HEK293 (cell line): ENCODE measurements at regions not wholly inside any gene's neighbourhood (a gene's known extent, or its start where the extent isn't known, plus 50 kb on each side); places are given as distances from the start of the nearest gene placed in this dataset.
A peak's percentile ranks its signal among the peaks of the same experiment; 100 is the strongest.

Source experiments
- CTCF ChIA-PET: fragments of 350-600 bp; formaldehyde crosslinking; extraction: SDS; loops from one replicate; lab custom pipeline; 2021; ENCODE audit warnings: antibody characterized with exemption; lab: Yijun Ruan, JAX
- POLR2A ChIA-PET: fragments of 300-600 bp; formaldehyde crosslinking; extraction: SDS; loops from one replicate; lab custom pipeline; 2020; ENCODE audit warnings: antibody characterized with exemption, inconsistent platforms; lab: Yijun Ruan, JAX
- H3K27ac ChIP-seq: fragments of 200-500 bp; sonication (Bioruptor generic); 2 replicates; pipeline ENCODE4 v1.5.1; 2014; ENCODE audit warnings: low read depth, low read length, control low read depth, inconsistent platforms; ENCODE audit errors: extremely low read depth
- H3K36me3 ChIP-seq, 2 experiments: fragments of 200-500 bp in 1 of 2; sonication (Bioruptor generic) in 1 of 2; 1 replicate in 1 of 2; 2 replicates in 1 of 2; pipeline ENCODE4 v1.5.1; 2014 to 2017; ENCODE audit warnings: inconsistent platforms in 2 of 2, low read length in 2 of 2; ENCODE audit not compliant: control insufficient read depth in 2 of 2, insufficient read depth in 1 of 2
- H3K4me1 ChIP-seq: fragments of 200-500 bp; sonication (Bioruptor generic); 2 replicates; pipeline ENCODE4 v1.5.1; 2014; ENCODE audit warnings: mild to moderate bottlenecking, low read length, inconsistent platforms; ENCODE audit not compliant: control insufficient read depth, insufficient read depth
- H3K4me3 ChIP-seq: 2 replicates; pipeline ENCODE4 v1.5.1; 2011; ENCODE audit warnings: low read depth, mild to moderate bottlenecking, control low read depth, low read length, moderate library complexity
- H3K9me3 ChIP-seq: fragments of 200-500 bp; sonication (Bioruptor generic); 2 replicates; pipeline ENCODE4 v1.5.1; 2014; ENCODE audit warnings: low read depth, low read length, inconsistent platforms; ENCODE audit not compliant: control insufficient read depth, insufficient read depth
- BCL11A ChIP-seq: fragments of 450-650 bp; formaldehyde crosslinking; IDR thresholded peaks from 2 replicates; pipeline ENCODE4 v1.5.1; 2016; ENCODE audit warnings: low read depth, missing biosample characterization, missing genetic modification characterization
- GFI1B ChIP-seq: fragments of 450-650 bp; formaldehyde crosslinking; IDR thresholded peaks from 2 replicates; pipeline ENCODE4 v1.5.1; 2016; ENCODE audit warnings: missing biosample characterization, missing genetic modification characterization
- GLI2 ChIP-seq: fragments of 450-650 bp; formaldehyde crosslinking; IDR thresholded peaks from 2 replicates; pipeline ENCODE4; 2017; ENCODE audit warnings: missing biosample characterization, missing genetic modification characterization, low read depth, borderline replicate concordance
- MYNN ChIP-seq: fragments of 450-650 bp; formaldehyde crosslinking; IDR thresholded peaks from 2 replicates; pipeline ENCODE4 v1.5.1; 2016; ENCODE audit warnings: missing biosample characterization, missing genetic modification characterization, borderline replicate concordance
- PRDM4 ChIP-seq: fragments of 450-650 bp; formaldehyde crosslinking; IDR thresholded peaks from 2 replicates; pipeline ENCODE4 v1.5.1; 2017; ENCODE audit warnings: missing biosample characterization, missing genetic modification characterization
- SP2 ChIP-seq: fragments of 450-650 bp; formaldehyde crosslinking; IDR thresholded peaks from 2 replicates; pipeline ENCODE4 v1.5.1; 2016; ENCODE audit warnings: missing biosample characterization, missing genetic modification characterization
- ZBTB21 ChIP-seq: fragments of 450-650 bp; formaldehyde crosslinking; IDR thresholded peaks from 2 replicates; pipeline ENCODE4 v1.5.1; 2017; ENCODE audit warnings: missing biosample characterization, missing genetic modification characterization
- ZFP41 ChIP-seq: fragments of 450-650 bp; formaldehyde crosslinking; IDR thresholded peaks from 2 replicates; pipeline ENCODE4 v1.5.1; 2016; ENCODE audit warnings: missing biosample characterization, missing genetic modification characterization, borderline replicate concordance
- ZNF112 ChIP-seq: fragments of 450-650 bp; formaldehyde crosslinking; IDR thresholded peaks from 2 replicates; pipeline ENCODE4 v1.5.0; 2017; ENCODE audit warnings: missing biosample characterization, missing genetic modification characterization
- ZNF169 ChIP-seq: fragments of 450-650 bp; formaldehyde crosslinking; IDR thresholded peaks from 2 replicates; pipeline ENCODE4 v1.5.1; 2016; ENCODE audit warnings: missing biosample characterization, missing genetic modification characterization
- ZNF184 ChIP-seq: fragments of 450-650 bp; IDR thresholded peaks from 2 replicates; pipeline ENCODE4 v1.5.1; 2018; ENCODE audit warnings: missing biosample characterization, mild to moderate bottlenecking, missing genetic modification characterization
- ZNF24 ChIP-seq: fragments of 450-650 bp; formaldehyde crosslinking; IDR thresholded peaks from 2 replicates; pipeline ENCODE4 v1.5.1; 2016; ENCODE audit warnings: missing biosample characterization, missing genetic modification characterization
- ZNF335 ChIP-seq: fragments of 450-650 bp; formaldehyde crosslinking; conservative IDR thresholded peaks from 2 replicates; pipeline ENCODE4 v1.5.1; 2016; ENCODE audit warnings: missing biosample characterization, missing genetic modification characterization
- ZNF423 ChIP-seq: fragments of 450-650 bp; formaldehyde crosslinking; IDR thresholded peaks from 2 replicates; pipeline ENCODE4 v1.5.1; 2016; ENCODE audit warnings: missing biosample characterization, missing genetic modification characterization
- ZNF544 ChIP-seq: fragments of 450-650 bp; formaldehyde crosslinking; IDR thresholded peaks from 2 replicates; pipeline ENCODE4 v1.5.0; 2017; ENCODE audit warnings: missing biosample characterization, missing genetic modification characterization
- ZNF585B ChIP-seq: fragments of 450-650 bp; formaldehyde crosslinking; IDR thresholded peaks from 2 replicates; pipeline ENCODE4 v1.5.1; 2016; ENCODE audit warnings: missing biosample characterization, missing genetic modification characterization
- ZNF596 ChIP-seq: fragments of 450-650 bp; IDR thresholded peaks from 2 replicates; pipeline ENCODE4 v1.5.0; 2018; ENCODE audit warnings: missing biosample characterization, mild to moderate bottlenecking, missing genetic modification characterization, moderate library complexity
- ZNF600 ChIP-seq: fragments of 450-650 bp; formaldehyde crosslinking; IDR thresholded peaks from 2 replicates; pipeline ENCODE4 v1.5.1; 2016; ENCODE audit warnings: missing biosample characterization, missing genetic modification characterization
- ZNF654 ChIP-seq: fragments of 450-650 bp; formaldehyde crosslinking; IDR thresholded peaks from 2 replicates; pipeline ENCODE4 v1.5.1; 2016; ENCODE audit warnings: low read depth, missing biosample characterization, missing genetic modification characterization
- ZNF658 ChIP-seq: fragments of 450-650 bp; formaldehyde crosslinking; IDR thresholded peaks from 2 replicates; pipeline ENCODE4; 2016; ENCODE audit warnings: missing biosample characterization, missing genetic modification characterization

GRCh38 chr4:125735102-125735501 lies 420.3 kb downstream of the FAT4 start:
- TF ChIP-seq ZNF24 (tag by site-specific recombination) (no peak), ZNF184 (tag by site-specific recombination) (no peak), ZNF335 (tag by site-specific recombination) (no peak)
- Histone ChIP-seq H3K27ac (no peak overlapping the region), H3K4me1 (no peaks in the 10 kb centered on the region), H3K9me3 (no peaks in the 10 kb centered on the region), H3K4me3 (no peak overlapping the region), H3K36me3 (no peaks in the 10 kb centered on the region)
- CTCF ChIA-PET: interaction anchor here (1.0 to 1.2 kb wide), 2 partner anchors 14 to 421 kb away, joined by 3 read pairs; no protein-coding TSS in a partner anchor
- POLR2A ChIA-PET: no interaction called here

GRCh38 chr4:125736057-125736456 lies 421.3 kb downstream of the FAT4 start:
- POLR2A ChIA-PET: no interaction called here
- TF ChIP-seq ZNF585B (tag by site-specific recombination) (no peak), ZNF544 (tag by site-specific recombination) (no peak)
- TF ChIP-seq, all 188 proteins: peak for 0
- Histone ChIP-seq H3K4me1 (no peaks in the 10 kb centered on the region), H3K9me3 (no peaks in the 10 kb centered on the region), H3K27ac (no peak overlapping the region), H3K36me3 (no peaks in the 10 kb centered on the region), H3K4me3 (no peak overlapping the region)
- CTCF ChIA-PET: interaction anchor here (0.6 to 1.0 kb wide), 6 partner anchors 9 to 522 kb away, joined by 3 to 6 read pairs (median 3); no protein-coding TSS in a partner anchor

GRCh38 chr4:125739760-125740159 lies 425.0 kb downstream of the FAT4 start:
- ChIA-PET POLR2A (no interaction called here), CTCF (no interaction called here)
- no peak overlapping the region for H3K4me3 ChIP-seq
- no peak overlapping the region for H3K27ac ChIP-seq
- no peaks in the 10 kb centered on the region for H3K36me3 ChIP-seq
- no peaks in the 10 kb centered on the region for H3K4me1 ChIP-seq
- H3K9me3 ChIP-seq: no peaks in the 10 kb centered on the region
- TF ChIP-seq ZNF600 (tag by site-specific recombination) (no peak), BCL11A (tag by site-specific recombination) (no peak), ZNF658 (tag by site-specific recombination) (no peak), GFI1B (tag by site-specific recombination) (no peak), ZNF596 (tag by site-specific recombination) (no peak), ZBTB21 (tag by site-specific recombination) (no peak), SP2 (tag by site-specific recombination) (no peak), ZNF423 (no peak), ZFP41 (tag by site-specific recombination) (no peak), GLI2 (tag by site-specific recombination) (no peak), PRDM4 (tag by site-specific recombination) (no peak), ZNF169 (tag by site-specific recombination) (no peak), ZNF112 (no peak)

GRCh38 chr4:125741825-125742452 lies 427.2 kb downstream of the FAT4 start:
- ChIA-PET POLR2A (no interaction called here), CTCF (no interaction called here)
- Histone ChIP-seq H3K4me3 (no peak overlapping the region), H3K9me3 (no peaks in the 10 kb centered on the region), H3K36me3 (no peaks in the 10 kb centered on the region), H3K27ac (no peak overlapping the region), H3K4me1 (no peaks in the 10 kb centered on the region)
- TF ChIP-seq MYNN: no peak
- peak; percentile 36 for TF ChIP-seq ZNF654 (tag by site-specific recombination)
